ENCODE measurements at regions not wholly inside any gene's neighbourhood (a gene's known extent, or its start where the extent isn't known, plus 50 kb on each side); places are given as distances from the start of the nearest gene placed in this dataset.

- intact Hi-C loops (cut with micrococcal nuclease) = no loop called here
These were observed 415.5 kb downstream of the NUF2 start for GRCh38 chr1:163737261-163737660.

DNA sequence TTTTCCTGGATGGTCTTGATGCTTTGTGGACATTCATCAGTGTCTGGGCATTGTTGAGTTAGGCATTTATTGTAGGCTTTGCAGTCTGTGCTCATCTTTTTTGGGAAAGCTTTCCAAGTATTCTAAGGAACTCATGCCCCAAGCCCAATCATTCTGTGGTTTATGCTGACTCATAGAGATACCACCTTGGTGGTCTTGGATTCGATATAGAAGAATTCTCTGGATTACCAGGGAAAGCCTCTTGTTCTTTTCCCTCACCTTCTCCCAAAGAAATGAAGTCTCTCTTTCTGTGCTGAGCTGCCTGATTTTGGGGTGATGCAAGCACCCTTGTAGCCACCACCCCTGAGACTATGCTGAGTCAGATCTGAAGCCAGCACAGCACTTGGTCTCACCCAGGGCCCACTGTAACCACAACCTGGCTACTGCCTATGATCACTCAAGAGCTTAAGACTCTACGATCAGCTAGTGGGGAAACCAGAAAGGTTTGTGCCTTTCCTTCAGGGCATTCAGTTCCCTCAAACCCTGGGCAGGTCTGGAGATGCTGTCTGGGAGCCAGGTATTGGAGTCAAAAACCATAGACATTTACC lies 422.6 kb downstream of the NUF2 start:
- intact Hi-C loops (cut with micrococcal nuclease) = no loop called here

DNA sequence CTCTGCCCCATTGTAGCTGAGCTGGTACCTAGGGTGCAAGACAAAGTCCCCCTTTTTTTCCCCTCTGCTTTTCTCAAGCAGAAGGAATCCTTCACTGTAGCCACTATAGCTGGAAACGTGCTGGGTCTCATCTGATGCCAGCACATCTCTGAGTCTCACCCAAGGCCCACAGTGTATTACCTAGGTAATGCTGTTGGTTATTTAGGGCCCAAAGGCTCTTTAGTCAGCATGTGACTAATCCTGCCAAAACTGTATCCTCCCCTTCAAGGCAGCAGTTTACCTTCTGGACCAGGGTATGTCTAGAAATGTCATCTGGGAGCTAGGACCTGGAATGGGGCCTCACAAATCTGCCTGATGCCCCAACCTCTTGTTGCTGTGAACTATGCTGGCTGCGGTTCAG lies 423.4 kb downstream of the NUF2 start:
- intact Hi-C loops (cut with micrococcal nuclease) = no loop called here

GRCh38 chr1:163747261-163747660 lies 425.5 kb downstream of the NUF2 start:
- intact Hi-C loops (cut with micrococcal nuclease) = no loop called here

- intact Hi-C loops (cut with micrococcal nuclease) = no loop called here
These were observed 426.1 kb downstream of the NUF2 start for GRCh38 chr1:163747855-163748254.

GRCh38 chr1:163758977-163759670 lies 437.4 kb downstream of the NUF2 start:
- intact Hi-C loops (cut with micrococcal nuclease) = no loop called here

- intact Hi-C loops (cut with micrococcal nuclease) = no loop called here
These were observed 440.1 kb downstream of the NUF2 start for GRCh38 chr1:163761898-163762297.

GRCh38 chr1:163766257-163766918 lies 444.6 kb downstream of the NUF2 start:
- intact Hi-C loops (cut with micrococcal nuclease) = no loop called here

DNA sequence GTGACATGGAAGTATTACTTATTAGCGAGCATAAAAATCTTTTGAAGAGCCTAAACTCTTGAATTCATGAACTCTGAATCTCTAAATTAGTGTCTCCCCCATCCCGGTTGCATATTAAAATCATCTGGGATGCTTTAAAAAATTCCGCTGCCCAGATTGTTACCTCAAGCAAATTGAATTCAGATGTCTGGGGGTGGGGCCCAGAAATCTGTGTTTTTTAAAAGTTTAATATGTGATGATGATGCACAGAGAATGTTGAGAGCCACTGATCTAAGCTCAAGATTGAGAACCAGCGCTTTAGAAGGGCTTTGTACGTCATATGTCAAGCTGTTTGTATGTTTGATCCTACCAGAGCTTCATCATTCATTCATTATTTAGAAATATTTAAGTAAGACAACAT lies 446.8 kb downstream of the NUF2 start:
- intact Hi-C loops (cut with micrococcal nuclease) = no loop called here

DNA sequence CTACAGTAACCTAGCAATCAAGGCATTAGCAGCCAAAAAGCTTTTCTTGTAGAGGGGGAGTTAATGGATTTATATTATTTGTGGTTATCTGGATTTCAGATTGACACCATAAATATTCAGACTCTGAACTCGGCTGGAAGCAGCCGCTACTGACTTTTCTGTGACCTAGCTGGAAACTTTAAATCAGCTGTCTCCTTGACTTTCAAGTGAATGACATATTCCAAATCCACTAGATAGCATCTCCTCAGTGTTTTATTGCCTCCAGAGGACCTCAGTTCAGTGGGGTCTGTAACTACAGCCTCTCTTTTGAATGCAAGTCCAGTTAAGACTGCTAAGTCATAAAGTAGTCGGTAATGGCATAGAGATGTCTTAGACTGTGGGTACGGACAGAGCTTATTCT lies 448.5 kb downstream of the NUF2 start:
- intact Hi-C loops (cut with micrococcal nuclease) = no loop called here

DNA sequence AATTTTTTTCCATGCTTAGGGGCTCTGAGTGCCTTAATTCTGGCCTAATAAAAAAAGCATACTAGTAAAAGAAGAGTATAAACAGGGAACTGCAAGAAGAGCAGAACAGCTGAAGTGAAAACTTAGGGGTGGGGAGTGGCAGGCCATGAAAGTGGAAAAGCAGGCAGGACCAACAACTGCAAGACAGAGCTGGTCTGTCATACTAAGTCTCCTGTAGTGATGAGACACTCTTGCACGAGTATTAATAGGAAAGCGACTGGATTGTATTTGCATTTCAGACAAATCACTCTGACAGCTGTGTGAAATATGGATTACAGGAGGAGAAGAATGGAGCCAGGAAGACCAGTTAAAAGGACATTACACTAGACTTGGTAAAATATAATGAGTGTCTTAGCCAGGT lies 449.9 kb downstream of the NUF2 start:
- intact Hi-C loops (cut with micrococcal nuclease) = no loop called here

- intact Hi-C loops (cut with micrococcal nuclease) = no loop called here
These were observed 450.5 kb downstream of the NUF2 start for GRCh38 chr1:163772246-163772645.

GRCh38 chr1:163773396-163773795 lies 451.6 kb downstream of the NUF2 start:
- intact Hi-C loops (cut with micrococcal nuclease) = no loop called here

DNA sequence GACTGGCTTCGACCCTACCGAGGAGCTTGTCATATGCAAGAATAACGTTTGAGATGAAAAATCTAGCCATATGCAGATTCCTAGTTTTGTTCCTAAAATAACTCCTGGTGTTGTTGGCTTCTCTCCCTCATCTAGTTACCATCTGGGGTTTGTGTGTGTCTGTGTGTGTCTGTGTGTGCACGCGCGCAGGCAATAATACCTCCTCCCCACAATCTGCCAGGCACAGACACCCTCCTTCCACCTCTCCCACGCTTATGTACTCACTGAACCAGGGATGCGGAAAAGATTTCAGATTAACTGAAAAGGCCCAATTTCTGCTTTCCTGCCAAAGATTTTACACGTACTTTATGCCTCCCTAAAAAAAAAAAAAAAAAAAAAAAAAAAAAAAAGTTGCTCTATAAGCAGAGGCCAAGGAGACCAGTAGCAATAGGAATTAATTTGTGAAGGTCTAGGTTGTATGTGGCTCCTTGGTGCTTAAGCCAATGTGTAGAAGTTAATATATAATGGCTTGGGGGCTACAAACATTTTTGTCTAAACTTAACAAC lies 452.7 kb downstream of the NUF2 start:
- intact Hi-C loops (cut with micrococcal nuclease) = no loop called here

- intact Hi-C loops (cut with micrococcal nuclease) = no loop called here
These were observed 453.3 kb downstream of the NUF2 start for GRCh38 chr1:163774978-163775620.

GRCh38 chr1:163777205-163777604 lies 455.5 kb downstream of the NUF2 start:
- intact Hi-C loops (cut with micrococcal nuclease) = no loop called here

DNA sequence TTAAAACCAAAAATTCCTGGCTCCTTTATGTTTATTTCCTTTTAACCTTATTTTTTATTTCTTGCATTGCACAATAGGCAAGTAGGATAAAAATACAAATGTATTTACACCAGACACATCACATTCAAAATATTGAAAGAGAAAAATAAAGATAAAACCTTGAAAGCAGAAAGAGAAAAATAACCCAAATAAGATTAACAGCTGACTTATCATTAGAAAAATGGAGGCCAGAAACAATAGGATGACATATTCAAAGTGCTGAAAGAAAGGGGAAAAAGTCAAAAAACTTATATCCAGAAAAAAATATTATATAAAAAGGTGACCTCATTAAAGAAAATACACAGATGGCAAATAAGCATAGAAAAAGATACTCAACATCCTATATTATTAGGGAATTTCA lies 459.4 kb downstream of the NUF2 start:
- intact Hi-C loops (cut with micrococcal nuclease) = no loop called here

DNA sequence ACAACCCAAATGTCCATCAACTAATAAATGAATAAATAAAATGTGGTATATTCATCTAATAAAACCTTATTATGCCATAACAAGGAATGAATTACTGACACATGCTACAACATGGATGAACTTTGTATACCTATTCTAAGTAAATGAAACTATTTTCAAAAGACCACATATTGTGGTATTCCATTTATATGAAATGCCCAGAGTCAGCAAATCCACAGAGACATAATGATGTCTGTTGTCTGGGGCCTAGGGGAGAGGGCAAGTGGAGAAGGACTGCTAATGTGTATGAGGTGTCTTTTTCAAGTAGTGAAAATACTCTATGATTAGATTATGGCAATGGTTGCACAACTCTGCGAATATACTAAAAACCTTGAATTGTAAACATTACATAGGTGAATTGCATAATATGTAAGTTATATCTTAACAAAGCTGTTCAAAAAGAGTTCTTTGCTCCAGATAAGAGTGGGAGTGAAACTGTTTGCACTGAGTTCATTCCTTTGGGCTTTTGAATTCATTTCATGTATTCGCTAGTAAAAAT lies 464.2 kb downstream of the NUF2 start:
- intact Hi-C loops (cut with micrococcal nuclease) = no loop called here

- intact Hi-C loops (cut with micrococcal nuclease) = no loop called here
These were observed 468.2 kb downstream of the NUF2 start for GRCh38 chr1:163789911-163790310.

DNA sequence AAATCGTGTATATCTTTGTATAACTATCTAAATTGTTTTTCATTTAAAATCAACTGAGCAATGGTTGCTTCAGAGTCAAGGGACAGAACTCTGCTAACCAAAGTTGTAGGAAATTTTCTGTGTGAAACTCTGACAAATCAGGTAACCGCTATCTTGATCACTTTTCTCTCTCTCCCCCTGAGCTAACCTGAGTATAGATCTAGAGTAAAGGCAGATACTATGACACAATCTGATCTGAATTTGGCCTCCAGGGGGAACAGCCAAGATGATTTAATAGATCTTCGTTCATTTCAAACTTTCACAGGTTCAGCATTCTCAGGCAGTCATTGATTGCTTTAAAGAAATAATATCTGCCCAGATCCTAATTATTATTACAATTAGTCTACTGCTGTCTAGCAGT lies 472.8 kb downstream of the NUF2 start:
- intact Hi-C loops (cut with micrococcal nuclease) = no loop called here

DNA sequence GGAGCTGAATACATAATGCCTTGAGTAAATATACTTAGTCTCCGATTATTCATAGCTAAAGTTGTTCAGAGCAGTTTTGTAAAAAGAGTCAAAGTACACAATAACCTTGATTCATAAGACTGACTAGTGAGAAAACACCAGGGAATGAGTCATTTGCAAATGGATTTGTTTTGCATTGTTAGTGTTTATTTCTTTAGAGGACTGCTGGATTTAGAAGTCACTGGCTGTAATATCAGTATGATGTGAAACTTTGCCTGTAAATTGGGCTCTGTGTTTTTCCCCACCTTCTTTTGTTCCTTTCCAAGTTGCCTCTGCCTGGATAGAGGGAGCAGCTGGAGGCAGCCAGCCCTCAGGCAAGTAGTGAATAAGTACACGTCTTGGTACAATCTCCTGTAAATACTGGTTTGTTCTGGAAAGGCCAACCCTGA lies 474.7 kb downstream of the NUF2 start:
- intact Hi-C loops (cut with micrococcal nuclease) = no loop called here

- intact Hi-C loops (cut with micrococcal nuclease) = no loop called here
These were observed 476.1 kb downstream of the NUF2 start for GRCh38 chr1:163797816-163798215.
